BE2C (cell line): ENCODE measurements at regions not wholly inside any gene's neighbourhood (a gene's known extent, or its start where the extent isn't known, plus 50 kb on each side); places are given as distances from the start of the nearest gene placed in this dataset.

Experiments used
- DNase-seq: peaks from one replicate; pipeline ENCODE4 v3.0.0-alpha.2; 2020
- H3K27me3 ChIP-seq: fragments of 250-450 bp; sonication (Bioruptor Pico); 2 replicates; pipeline ENCODE4 v1.5.1; 2020; ENCODE audit warnings: mild to moderate bottlenecking
- H3K36me3 ChIP-seq: fragments of 250-450 bp; sonication (Bioruptor Pico); 2 replicates; pipeline ENCODE4 v1.5.1; 2020; ENCODE audit warnings: mild to moderate bottlenecking
- H3K4me1 ChIP-seq: fragments of 250-450 bp; sonication (Bioruptor Pico); 2 replicates; pipeline ENCODE4 v1.5.1; 2020
- H3K4me3 ChIP-seq: 2 replicates; pipeline ENCODE4 v1.5.1; 2011; ENCODE audit warnings: low read depth, low read length
- H3K9me3 ChIP-seq: fragments of 250-450 bp; sonication (Bioruptor Pico); 2 replicates; pipeline ENCODE4 v1.5.1; 2020
- TF ChIP-seq, protein P1 (sequence below): IDR thresholded peaks from 2 replicates; pipeline ENCODE4 v1.5.1; 2012; ENCODE audit warnings: mild to moderate bottlenecking, low read depth, low read length

DNA sequence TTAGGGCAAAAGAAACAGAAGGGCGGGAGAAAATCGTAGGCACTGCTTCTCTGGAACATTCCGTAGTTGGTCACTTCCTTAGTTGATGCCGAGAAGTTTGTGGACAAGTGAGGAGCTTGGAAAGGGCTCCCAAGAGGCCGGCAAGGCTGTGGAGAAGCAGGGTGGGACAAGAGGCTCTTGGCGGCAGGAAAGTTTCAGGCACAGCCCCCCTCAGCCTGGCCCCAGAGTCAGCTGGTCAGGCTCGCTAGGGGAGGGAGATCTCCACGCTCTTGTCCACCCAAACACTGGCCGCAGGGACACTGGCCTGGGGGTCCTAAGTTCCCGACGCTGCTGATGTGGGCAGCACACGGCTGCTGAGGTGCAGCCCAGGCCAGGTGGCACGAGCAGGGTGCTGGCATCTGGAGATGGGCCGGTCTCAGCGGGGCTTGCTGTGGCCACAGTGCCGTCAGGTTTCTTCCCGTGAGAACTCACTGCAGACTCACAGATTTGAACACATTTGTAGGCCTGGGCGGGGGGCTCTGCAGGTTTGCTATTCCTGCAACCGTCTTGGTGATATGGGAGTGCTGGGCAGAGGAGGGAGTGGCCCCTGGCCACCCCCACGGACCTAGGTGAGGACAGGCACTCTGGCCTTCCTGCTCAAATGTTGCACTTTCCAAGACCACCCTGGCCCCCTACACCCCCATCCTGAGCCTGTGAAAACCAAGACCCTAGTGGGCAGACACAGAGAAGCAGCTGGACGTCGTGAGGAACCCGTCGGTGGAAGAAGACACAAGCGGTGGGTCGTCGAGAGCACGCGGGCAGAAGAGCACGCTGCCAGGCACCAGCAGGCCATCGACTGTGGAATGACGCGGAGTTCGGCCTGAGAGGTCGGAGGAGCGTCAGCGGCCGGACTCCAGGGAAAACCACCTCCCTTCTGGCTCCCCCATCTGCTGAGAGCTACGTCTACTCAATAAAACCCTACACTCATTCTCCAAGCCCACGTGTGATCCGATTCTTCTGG, 160.1 kb downstream of the ERMARD start:
- Histone ChIP-seq H3K27me3 (no peaks in the 10 kb centered on the region), H3K36me3 (no peaks in the 10 kb centered on the region), H3K4me1 (no peaks in the 10 kb centered on the region), H3K4me3 (no peak overlapping the region), H3K9me3 (no peaks in the 10 kb centered on the region)
- TF ChIP-seq, protein P1, sequence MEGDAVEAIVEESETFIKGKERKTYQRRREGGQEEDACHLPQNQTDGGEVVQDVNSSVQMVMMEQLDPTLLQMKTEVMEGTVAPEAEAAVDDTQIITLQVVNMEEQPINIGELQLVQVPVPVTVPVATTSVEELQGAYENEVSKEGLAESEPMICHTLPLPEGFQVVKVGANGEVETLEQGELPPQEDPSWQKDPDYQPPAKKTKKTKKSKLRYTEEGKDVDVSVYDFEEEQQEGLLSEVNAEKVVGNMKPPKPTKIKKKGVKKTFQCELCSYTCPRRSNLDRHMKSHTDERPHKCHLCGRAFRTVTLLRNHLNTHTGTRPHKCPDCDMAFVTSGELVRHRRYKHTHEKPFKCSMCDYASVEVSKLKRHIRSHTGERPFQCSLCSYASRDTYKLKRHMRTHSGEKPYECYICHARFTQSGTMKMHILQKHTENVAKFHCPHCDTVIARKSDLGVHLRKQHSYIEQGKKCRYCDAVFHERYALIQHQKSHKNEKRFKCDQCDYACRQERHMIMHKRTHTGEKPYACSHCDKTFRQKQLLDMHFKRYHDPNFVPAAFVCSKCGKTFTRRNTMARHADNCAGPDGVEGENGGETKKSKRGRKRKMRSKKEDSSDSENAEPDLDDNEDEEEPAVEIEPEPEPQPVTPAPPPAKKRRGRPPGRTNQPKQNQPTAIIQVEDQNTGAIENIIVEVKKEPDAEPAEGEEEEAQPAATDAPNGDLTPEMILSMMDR, result no peak
- DNase-seq, result no peak

DNA sequence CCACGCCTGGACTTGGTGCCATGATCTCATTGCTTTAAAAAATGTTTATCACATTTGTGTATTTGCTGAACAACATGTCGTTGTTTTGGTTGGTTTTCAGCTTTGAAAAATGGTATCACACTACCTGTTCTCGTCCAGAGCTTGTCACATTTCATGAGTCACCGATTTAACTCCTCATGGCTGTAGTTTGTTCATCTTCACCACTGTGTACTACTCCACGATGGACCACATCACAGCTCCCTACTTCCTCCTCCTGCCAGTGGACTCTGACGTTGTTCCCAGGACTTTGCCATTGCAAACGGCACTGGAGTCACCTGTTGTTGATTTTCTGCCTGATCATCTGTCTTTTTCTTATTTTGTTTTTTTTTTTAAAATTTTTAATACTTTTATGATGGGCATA, 157.7 kb downstream of the ERMARD start:
- no peak overlapping the region for H3K4me3 ChIP-seq
- H3K9me3 ChIP-seq, result no peaks in the 10 kb centered on the region
- TF ChIP-seq, protein P1, result no peak
- H3K36me3 ChIP-seq, result no peaks in the 10 kb centered on the region
- H3K27me3 ChIP-seq, result no peaks in the 10 kb centered on the region
- no peak for DNase-seq
- no peaks in the 10 kb centered on the region for H3K4me1 ChIP-seq

DNA sequence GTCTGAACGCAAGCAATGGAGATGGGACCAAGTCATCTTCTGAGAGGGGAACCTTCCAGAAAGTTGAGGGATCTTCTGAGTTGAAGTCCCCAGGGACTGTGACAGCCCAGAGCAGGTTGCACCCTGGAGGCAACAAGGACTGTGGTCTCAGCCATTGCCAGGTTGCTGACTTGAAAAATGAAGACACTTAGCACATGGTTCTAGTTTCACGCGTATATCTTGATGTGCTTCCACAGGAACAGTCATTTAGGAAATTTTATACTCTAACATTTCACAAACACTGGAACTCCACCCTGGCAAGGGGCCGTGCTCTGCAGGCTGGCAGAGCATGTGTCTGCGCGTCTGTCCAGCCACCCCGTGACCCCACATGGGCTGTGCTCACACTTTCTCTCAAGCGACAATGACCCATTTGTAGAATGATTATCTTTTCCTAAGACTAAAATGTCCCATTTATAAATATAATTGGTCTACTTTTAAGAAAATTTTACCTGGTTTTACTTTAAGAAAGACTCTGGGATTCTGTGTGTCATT, 157.0 kb downstream of the ERMARD start:
- TF ChIP-seq, protein P1, result no peak
- DNase-seq, result no peak
- Histone ChIP-seq H3K27me3 (no peaks in the 10 kb centered on the region), H3K4me1 (no peaks in the 10 kb centered on the region), H3K4me3 (no peak overlapping the region), H3K36me3 (no peaks in the 10 kb centered on the region), H3K9me3 (no peaks in the 10 kb centered on the region)

DNA sequence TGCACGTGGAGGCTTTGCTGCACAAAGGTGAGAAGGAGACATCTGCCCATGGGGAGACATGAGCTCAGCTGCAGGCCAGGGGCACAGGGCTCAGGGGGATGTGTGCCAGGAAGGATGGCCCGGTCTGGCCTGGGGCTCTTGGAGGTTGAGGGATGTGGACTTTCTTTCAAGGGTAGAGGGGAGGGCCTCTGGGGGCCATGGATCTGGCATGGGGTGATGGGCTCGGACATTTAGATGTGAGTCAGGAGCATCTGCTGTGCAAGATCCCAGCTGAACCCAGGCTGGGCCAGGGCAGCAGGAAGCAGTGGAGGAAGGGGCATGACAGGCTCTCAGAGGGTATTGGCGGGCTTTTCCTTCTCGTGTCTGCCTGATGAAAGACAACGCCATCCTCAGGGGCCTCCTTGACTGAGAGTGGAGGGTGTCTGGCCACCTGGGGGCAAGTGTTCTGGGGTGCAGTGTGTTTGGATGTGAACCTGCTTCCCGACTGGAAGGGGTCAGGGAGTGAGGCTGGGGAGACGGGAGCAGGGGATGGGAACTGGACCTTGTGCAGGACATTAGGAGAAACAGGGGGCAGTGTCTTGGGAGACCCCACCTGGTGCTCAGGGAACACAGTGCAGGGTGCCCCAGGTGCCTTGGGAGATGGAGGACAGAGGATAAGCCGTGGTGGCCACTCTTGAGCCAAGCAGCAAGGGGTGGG, 156.1 kb downstream of the ERMARD start:
- Histone ChIP-seq H3K4me3 (no peak overlapping the region), H3K36me3 (no peaks in the 10 kb centered on the region), H3K9me3 (no peaks in the 10 kb centered on the region), H3K27me3 (no peaks in the 10 kb centered on the region), H3K4me1 (no peaks in the 10 kb centered on the region)
- TF ChIP-seq, protein P1, result no peak
- DNase-seq, result no peak

DNA sequence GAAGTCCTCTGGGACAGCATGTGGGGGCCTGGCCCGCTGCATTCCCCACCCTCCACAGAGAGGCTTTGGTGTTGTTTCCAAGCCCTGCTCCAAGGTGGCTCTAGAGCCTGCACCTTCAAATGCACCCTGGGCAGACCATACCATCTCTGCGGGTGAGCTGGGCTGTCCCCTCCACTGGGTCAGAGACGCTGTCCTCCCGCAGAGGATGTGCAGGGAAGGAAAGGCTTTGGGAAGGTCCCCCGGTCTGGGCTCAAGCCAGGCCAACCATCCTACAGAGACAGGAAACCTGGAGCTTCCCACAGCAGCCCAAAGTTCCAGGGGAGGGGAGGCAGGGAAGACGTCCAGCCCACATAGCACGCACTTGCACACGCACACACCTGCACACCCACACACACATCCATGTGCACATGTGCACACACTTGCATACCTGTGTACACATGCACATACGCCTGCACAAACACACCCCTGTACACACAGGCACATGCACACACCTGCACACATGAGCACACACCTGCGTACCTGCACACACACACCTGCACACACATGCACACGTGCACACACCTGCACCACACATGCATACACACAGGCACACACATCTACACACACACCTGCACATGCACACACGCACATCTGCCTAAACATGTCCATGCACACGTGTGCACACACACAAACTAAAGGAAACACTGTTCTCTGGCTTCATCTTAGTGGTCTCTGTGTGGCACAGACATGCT, 155.4 kb downstream of the ERMARD start:
- no peak for DNase-seq

More for the DNA sequence above, 155.4 kb downstream of the ERMARD start:
- Histone ChIP-seq H3K36me3 (no peaks in the 10 kb centered on the region), H3K4me3 (no peak overlapping the region), H3K4me1 (no peaks in the 10 kb centered on the region), H3K27me3 (no peaks in the 10 kb centered on the region), H3K9me3 (no peaks in the 10 kb centered on the region)
- TF ChIP-seq, protein P1, result no peak
